ENCODE measurements at regions not wholly inside any gene's neighbourhood (a gene's known extent, or its start where the extent isn't known, plus 50 kb on each side); places are given as distances from the start of the nearest gene placed in this dataset.
"Not testable (repeated sequence)": the region's sequence is repeated elsewhere in the genome, so short reads cannot be mapped to it uniquely, and the experiment has no call there.

GRCh38 chr2:48089644-48090043, 183.3 kb upstream of the FBXO11 start:
- ChIA-PET CTCF (no interaction called here), POLR2A (ENCODE audit: unreplicated experiment) (no interaction called here)
- DNase-seq, result no peak
- no TSS peak for BruUV-seq (replicated peaks)
- H3K9me2 ChIP-seq (replicated peaks; ENCODE audit: low read length), result no peaks in the 10 kb centered on the region
- H3K27me3 ChIP-seq (ENCODE audit: low read length), result 0 out of 2 replicates have a peak, but pooled peaks cover 6% of the 10 kb centered on the region
- intact Hi-C loops (cut with micrococcal nuclease), result no loop called here
- no peaks in the 10 kb centered on the region for H3F3A ChIP-seq (ENCODE audit: low read length, unreplicated experiment)
- H3K36me3 ChIP-seq (ENCODE audit: low read depth, low read length), result no peaks in the 10 kb centered on the region
- no peak for TF ChIP-seq EZH2 (IDR thresholded peaks at IDR 0.05; ENCODE audit: low read length, unreplicated experiment)
- no peak for TF ChIP-seq EZH2phosphoT487 (IDR thresholded peaks at IDR 0.05; ENCODE audit: borderline replicate concordance, low read length)
- no peak for TF ChIP-seq CTCF (conservative IDR thresholded peaks at IDR 0.05; ENCODE audit: low read depth, low read length)
- no peak for ATAC-seq
- no peaks in the 10 kb centered on the region for H4K20me1 ChIP-seq (ENCODE audit: low read length)
- H3K9ac ChIP-seq (ENCODE audit: low read length), result no peak overlapping the region
- no peaks in the 10 kb centered on the region for H3K9me3 ChIP-seq (ENCODE audit: low read length)
- H3K4me2 ChIP-seq (ENCODE audit: low read length), result no peak overlapping the region
- H3K4me3 ChIP-seq (ENCODE audit: low read length), result no peak overlapping the region
- H3K27ac ChIP-seq (ENCODE audit: low read length), result no peak overlapping the region
- no peak overlapping the region for H2AFZ ChIP-seq (ENCODE audit: low read length)
- no peaks in the 10 kb centered on the region for H3K79me2 ChIP-seq (ENCODE audit: low read length)
- no peaks in the 10 kb centered on the region; the same call in 1 of the 2 replicates for H3K4me1 ChIP-seq (ENCODE audit: insufficient read depth, low read length)

DNA sequence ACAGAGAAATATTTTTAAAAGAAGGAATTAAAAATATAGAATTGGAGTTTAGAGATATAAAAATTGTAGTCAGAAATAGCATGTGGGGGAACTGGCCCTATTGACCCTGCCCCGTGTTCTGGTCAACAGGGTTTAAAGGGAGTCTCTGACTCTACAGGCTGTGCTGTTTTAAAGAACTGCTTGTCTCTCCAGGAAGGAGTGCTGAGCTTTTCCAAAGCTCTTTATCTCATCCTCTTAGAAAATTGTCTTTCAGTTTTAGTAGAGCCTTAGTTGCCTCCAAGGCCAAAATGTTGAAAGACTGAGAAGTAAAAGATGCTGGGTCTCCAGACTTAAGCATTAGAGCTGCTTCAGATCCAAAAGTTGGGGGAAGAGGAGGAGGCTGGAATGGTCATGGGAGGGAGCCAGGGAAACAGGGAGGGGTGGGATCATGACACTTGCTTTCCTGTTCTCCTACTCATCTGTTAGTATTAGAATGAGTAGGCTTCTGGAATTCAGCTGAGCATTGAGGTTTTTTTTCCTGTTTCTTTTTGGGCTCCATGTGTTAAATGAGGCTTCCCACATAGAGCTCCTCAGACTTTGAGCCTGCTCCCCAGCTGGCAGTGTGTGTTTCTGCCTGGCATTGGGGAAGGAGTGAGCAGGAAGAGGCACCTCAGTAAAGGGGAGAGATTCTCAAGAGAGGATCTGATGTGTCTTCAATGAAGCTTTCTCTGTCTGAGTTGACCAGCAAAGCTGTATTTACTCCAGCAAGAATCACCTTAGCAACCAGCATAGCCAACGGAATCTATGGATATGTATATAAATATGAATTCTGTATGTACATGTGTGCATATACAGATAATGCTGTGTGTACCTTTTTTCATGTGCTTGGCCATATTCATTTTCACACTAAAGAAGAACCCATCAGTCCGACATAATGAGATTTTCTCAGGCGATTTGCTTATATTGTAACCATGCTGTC, 186.8 kb upstream of the FBXO11 start:
- Histone ChIP-seq H3K9me3 (ENCODE audit: low read length) (no peaks in the 10 kb centered on the region), H3K9ac (ENCODE audit: low read length) (no peak overlapping the region), H3K4me2 (ENCODE audit: low read length) (no peak overlapping the region), H3K27ac (ENCODE audit: low read length) (no peak overlapping the region), H3K4me3 (ENCODE audit: low read length) (no peak overlapping the region), H3K36me3 (ENCODE audit: low read depth, low read length) (no peaks in the 10 kb centered on the region), H3F3A (ENCODE audit: low read length, unreplicated experiment) (no peaks in the 10 kb centered on the region), H3K4me1 (ENCODE audit: insufficient read depth, low read length) (no peaks in the 10 kb centered on the region; the same call in 1 of the 2 replicates), H2AFZ (ENCODE audit: low read length) (no peak overlapping the region), H3K27me3 (ENCODE audit: low read length) (0 out of 2 replicates have a peak, but pooled peaks cover 6% of the 10 kb centered on the region), H3K9me2 (replicated peaks; ENCODE audit: low read length) (no peaks in the 10 kb centered on the region), H4K20me1 (ENCODE audit: low read length) (no peaks in the 10 kb centered on the region), H3K79me2 (ENCODE audit: low read length) (no peaks in the 10 kb centered on the region)
- TF ChIP-seq CTCF (conservative IDR thresholded peaks at IDR 0.05; ENCODE audit: low read depth, low read length) (no peak), EZH2 (IDR thresholded peaks at IDR 0.05; ENCODE audit: low read length, unreplicated experiment) (no peak), EZH2phosphoT487 (IDR thresholded peaks at IDR 0.05; ENCODE audit: borderline replicate concordance, low read length) (no peak)
- DNase-seq (peak; percentile 4), ATAC-seq (no peak)
- no TSS peak for BruUV-seq (replicated peaks)
- ChIA-PET CTCF (no interaction called here), POLR2A (ENCODE audit: unreplicated experiment) (interaction anchor here (0.5 kb wide), 1 partner anchor 126 kb away, joined by 3 read pairs; no protein-coding TSS in a partner anchor)
- intact Hi-C loops (cut with micrococcal nuclease), result no loop called here

DNA sequence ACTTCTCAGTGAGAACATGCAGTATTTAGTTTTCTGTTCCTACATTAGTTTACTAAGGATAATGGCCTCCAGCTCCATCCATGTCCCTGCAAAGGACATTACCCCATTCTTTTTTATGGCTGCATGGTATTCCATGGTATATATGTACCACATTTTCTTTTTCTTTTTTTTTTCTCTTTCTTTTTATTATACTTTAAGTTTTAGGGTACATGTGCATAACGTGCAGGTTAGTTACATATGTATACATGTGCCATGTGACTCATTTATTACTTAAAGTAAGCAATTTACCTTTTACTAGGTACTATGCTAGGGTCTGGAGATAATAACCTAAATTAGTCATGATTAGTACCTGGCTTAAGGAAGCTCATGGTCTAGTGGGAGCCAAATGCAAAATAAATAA, 190.5 kb upstream of the FBXO11 start:
- intact Hi-C loops (cut with micrococcal nuclease); H3K27ac ChIP-seq (ENCODE audit: low read length); H3F3A ChIP-seq (ENCODE audit: low read length, unreplicated experiment); CTCF ChIA-PET; H3K9me3 ChIP-seq (ENCODE audit: low read length); H3K36me3 ChIP-seq (ENCODE audit: low read depth, low read length); BruUV-seq (replicated peaks); H3K9me2 ChIP-seq (replicated peaks; ENCODE audit: low read length); H3K4me2 ChIP-seq (ENCODE audit: low read length); H3K27me3 ChIP-seq (ENCODE audit: low read length); H3K4me1 ChIP-seq (ENCODE audit: insufficient read depth, low read length); H2AFZ ChIP-seq (ENCODE audit: low read length); H3K79me2 ChIP-seq (ENCODE audit: low read length); DNase-seq; H3K4me3 ChIP-seq (ENCODE audit: low read length); POLR2A ChIA-PET (ENCODE audit: unreplicated experiment); H3K9ac ChIP-seq (ENCODE audit: low read length); ATAC-seq; H4K20me1 ChIP-seq (ENCODE audit: low read length): not testable (repeated sequence)

Data from PC-3 (cell line).